Loucy (cell line): ENCODE measurements at regions not wholly inside any gene's neighbourhood (a gene's known extent, or its start where the extent isn't known, plus 50 kb on each side); places are given as distances from the start of the nearest gene placed in this dataset.

Source experiments
- H2AFZ ChIP-seq: fragments of 200-600 bp; sonication (generic); 2 replicates; pipeline ENCODE4 v1.6.0; 2016; ENCODE audit warnings: antibody characterized with exemption, mild to moderate bottlenecking, low read length, moderate library complexity
- H3F3A ChIP-seq: fragments of 200-600 bp; 2 replicates; pipeline ENCODE4 v1.6.0; 2016; ENCODE audit warnings: antibody characterized with exemption, low read depth, mild to moderate bottlenecking
- H3K27me3 ChIP-seq: fragments of 200-600 bp; sonication (generic); 2 replicates; pipeline ENCODE4 v1.6.1; 2014; ENCODE audit warnings: low read length, mild to moderate bottlenecking; ENCODE audit not compliant: insufficient read depth, poor library complexity, severe bottlenecking
- H3K36me3 ChIP-seq: fragments of 200-600 bp; sonication (generic); 2 replicates; pipeline ENCODE4 v1.6.1; 2016; ENCODE audit warnings: low read length; ENCODE audit not compliant: insufficient read depth
- H3K4me1 ChIP-seq: fragments of 200-600 bp; sonication (generic); 2 replicates; pipeline ENCODE4 v1.5.1; 2014; ENCODE audit warnings: low read length, mild to moderate bottlenecking; ENCODE audit not compliant: insufficient read depth, poor library complexity, severe bottlenecking
- H3K4me2 ChIP-seq: fragments of 200-600 bp; sonication (generic); 2 replicates; pipeline ENCODE4 v1.6.0; 2014; ENCODE audit warnings: antibody characterized with exemption, low read length, low read depth, mild to moderate bottlenecking; ENCODE audit not compliant: poor library complexity, severe bottlenecking
- H3K4me3 ChIP-seq: fragments of 200-600 bp; sonication (generic); 2 replicates; pipeline ENCODE4 v1.5.1; 2014; ENCODE audit warnings: low read length, mild to moderate bottlenecking, mixed read lengths; ENCODE audit not compliant: poor library complexity, severe bottlenecking
- H3K79me2 ChIP-seq: fragments of 200-600 bp; sonication (generic); 2 replicates; pipeline ENCODE4 v1.6.1; 2014; ENCODE audit warnings: low read length; ENCODE audit not compliant: insufficient read depth
- H3K9ac ChIP-seq: fragments of 200-600 bp; sonication (generic); 2 replicates; pipeline ENCODE4 v1.6.0; 2014; ENCODE audit warnings: mild to moderate bottlenecking, low read depth, low read length, moderate library complexity; ENCODE audit not compliant: poor library complexity, severe bottlenecking
- H3K9me2 ChIP-seq: fragments of 200-600 bp; sonication (generic); replicated peaks from 2 replicates; pipeline ENCODE4 v1.6.1; 2016; ENCODE audit warnings: low read depth, low read length, mixed read lengths
- H3K9me3 ChIP-seq: fragments of 200-600 bp; sonication (generic); 2 replicates; pipeline ENCODE4 v1.6.1; 2014; ENCODE audit warnings: mild to moderate bottlenecking, antibody characterized with exemption, low read length, low read depth; ENCODE audit not compliant: insufficient read depth
- H4K20me1 ChIP-seq: fragments of 200-600 bp; sonication (generic); 2 replicates; pipeline ENCODE4 v1.6.0; 2014; ENCODE audit warnings: antibody characterized with exemption, low read length, mild to moderate bottlenecking; ENCODE audit not compliant: insufficient read depth, poor library complexity, severe bottlenecking
- EZH2phosphoT487 ChIP-seq: fragments of 200-600 bp; IDR thresholded peaks from 2 replicates; pipeline ENCODE4 v1.6.1; 2018; ENCODE audit warnings: antibody characterized with exemption, mild to moderate bottlenecking, moderate library complexity, borderline replicate concordance
- TF ChIP-seq, protein P1 (sequence below): fragments of 200-600 bp; sonication (generic); conservative IDR thresholded peaks from 2 replicates; pipeline ENCODE4 v1.5.1; 2014; ENCODE audit warnings: mild to moderate bottlenecking, antibody characterized with exemption, low read length

DNA sequence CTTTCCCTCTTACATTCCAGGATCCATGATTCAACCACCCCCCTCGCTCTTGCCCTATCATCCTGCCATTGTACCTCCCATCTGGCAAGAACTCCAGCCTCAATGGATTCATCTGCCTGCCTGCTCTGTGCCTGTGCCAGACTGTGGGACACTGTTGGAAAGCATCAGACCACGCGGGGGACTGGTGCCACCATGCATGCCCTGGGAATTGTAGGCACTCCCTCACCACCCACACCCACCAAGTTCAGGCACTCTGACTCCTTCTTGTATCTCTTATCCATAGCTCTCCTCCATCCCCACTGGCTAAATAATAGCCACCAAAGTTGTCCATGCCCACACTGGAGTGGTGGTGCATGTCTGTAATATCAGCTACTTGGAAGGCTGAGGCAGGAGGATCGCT is 143.8 kb downstream of the TPRA1 start:
- Histone ChIP-seq H3K4me1 (no peaks in the 10 kb centered on the region), H3K9ac (no peak overlapping the region), H3K27me3 (no peaks in the 10 kb centered on the region), H4K20me1 (no peaks in the 10 kb centered on the region), H3K36me3 (no peaks in the 10 kb centered on the region), H3F3A (no peaks in the 10 kb centered on the region), H3K4me2 (no peak overlapping the region), H3K9me3 (no peaks in the 10 kb centered on the region), H3K4me3 (no peak overlapping the region), H3K79me2 (no peaks in the 10 kb centered on the region), H2AFZ (no peak overlapping the region), H3K9me2 (no peaks in the 10 kb centered on the region)
- TF ChIP-seq, protein P1, sequence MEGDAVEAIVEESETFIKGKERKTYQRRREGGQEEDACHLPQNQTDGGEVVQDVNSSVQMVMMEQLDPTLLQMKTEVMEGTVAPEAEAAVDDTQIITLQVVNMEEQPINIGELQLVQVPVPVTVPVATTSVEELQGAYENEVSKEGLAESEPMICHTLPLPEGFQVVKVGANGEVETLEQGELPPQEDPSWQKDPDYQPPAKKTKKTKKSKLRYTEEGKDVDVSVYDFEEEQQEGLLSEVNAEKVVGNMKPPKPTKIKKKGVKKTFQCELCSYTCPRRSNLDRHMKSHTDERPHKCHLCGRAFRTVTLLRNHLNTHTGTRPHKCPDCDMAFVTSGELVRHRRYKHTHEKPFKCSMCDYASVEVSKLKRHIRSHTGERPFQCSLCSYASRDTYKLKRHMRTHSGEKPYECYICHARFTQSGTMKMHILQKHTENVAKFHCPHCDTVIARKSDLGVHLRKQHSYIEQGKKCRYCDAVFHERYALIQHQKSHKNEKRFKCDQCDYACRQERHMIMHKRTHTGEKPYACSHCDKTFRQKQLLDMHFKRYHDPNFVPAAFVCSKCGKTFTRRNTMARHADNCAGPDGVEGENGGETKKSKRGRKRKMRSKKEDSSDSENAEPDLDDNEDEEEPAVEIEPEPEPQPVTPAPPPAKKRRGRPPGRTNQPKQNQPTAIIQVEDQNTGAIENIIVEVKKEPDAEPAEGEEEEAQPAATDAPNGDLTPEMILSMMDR, result no peak
- no peak for TF ChIP-seq EZH2phosphoT487

DNA sequence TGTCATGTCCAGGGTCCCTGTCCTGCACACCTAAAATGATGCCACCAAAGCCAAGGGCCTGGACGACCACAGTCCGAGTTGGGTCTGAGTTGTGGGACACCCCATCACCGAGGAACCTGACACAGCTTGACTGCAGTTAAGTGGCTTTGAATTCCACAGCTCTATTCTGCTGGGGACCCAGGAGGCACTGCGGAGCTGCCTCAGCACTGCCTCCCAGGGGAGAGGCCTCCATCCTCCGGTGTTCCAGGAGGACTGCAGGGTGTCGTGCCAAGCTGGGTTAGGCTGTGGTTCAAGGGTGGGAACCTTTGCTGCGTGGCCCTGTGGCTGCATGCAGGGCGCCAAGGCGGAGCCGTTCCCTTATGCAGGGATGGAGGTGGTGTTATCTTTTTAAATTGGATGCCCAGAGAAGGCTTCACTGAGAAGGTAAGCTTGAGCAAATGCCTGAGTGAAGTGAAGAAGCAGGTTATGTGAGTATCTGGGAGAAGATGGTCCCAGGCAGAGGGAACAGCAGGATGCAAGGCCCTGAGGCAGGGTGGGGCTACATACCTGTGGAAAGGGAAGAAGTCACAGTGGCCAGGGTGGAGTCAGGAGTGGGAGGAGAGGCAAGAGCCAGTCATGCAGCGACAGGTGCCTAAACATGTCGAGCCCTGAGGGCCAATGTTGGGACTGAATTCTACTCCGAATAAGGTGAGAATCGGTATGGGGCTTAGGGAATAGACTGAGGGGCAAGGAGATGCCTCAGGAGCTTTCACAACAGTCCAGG is 144.8 kb downstream of the TPRA1 start:
- H3K9me3 ChIP-seq, result no peaks in the 10 kb centered on the region
- TF ChIP-seq, protein P1, result no peak
- no peak for TF ChIP-seq EZH2phosphoT487
- no peak overlapping the region for H3K4me2 ChIP-seq
- H3F3A ChIP-seq, result no peaks in the 10 kb centered on the region
- H3K79me2 ChIP-seq, result no peaks in the 10 kb centered on the region
- no peaks in the 10 kb centered on the region for H4K20me1 ChIP-seq
- H3K9me2 ChIP-seq, result no peaks in the 10 kb centered on the region
- no peaks in the 10 kb centered on the region for H3K27me3 ChIP-seq
- H2AFZ ChIP-seq, result no peak overlapping the region
- H3K36me3 ChIP-seq, result no peaks in the 10 kb centered on the region
- no peak overlapping the region for H3K4me3 ChIP-seq
- no peaks in the 10 kb centered on the region for H3K4me1 ChIP-seq
- H3K9ac ChIP-seq, result no peak overlapping the region

DNA sequence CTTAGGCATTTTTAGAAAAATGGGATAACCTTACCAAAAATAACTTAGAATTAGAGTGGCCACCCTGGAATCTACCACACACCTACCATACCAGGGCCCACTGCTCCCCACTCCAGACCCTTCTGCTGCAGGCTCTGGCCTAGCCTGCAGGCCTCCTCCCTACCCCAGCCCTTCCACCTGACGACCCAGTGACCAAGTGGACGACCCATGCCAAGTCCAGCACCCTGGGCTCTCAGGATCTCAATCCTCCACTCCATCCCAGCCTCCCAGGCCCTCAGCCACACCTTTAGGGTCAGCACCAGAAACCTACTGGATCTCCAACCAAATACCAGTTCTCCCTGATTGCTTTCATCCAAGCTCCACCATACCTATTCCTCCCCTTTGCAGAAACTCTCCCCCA is 145.8 kb downstream of the TPRA1 start:
- TF ChIP-seq EZH2phosphoT487, result no peak
- TF ChIP-seq, protein P1, result no peak
- no peak overlapping the region for H3K9ac ChIP-seq
- no peak overlapping the region for H3K4me2 ChIP-seq
- H3K4me1 ChIP-seq, result no peaks in the 10 kb centered on the region
- no peaks in the 10 kb centered on the region for H3F3A ChIP-seq
- no peaks in the 10 kb centered on the region for H3K36me3 ChIP-seq
- H3K4me3 ChIP-seq, result no peak overlapping the region
- no peaks in the 10 kb centered on the region for H3K9me2 ChIP-seq
- no peak overlapping the region for H2AFZ ChIP-seq
- no peaks in the 10 kb centered on the region for H3K79me2 ChIP-seq
- H4K20me1 ChIP-seq, result no peaks in the 10 kb centered on the region
- no peaks in the 10 kb centered on the region for H3K27me3 ChIP-seq
- no peaks in the 10 kb centered on the region for H3K9me3 ChIP-seq
